ENCODE measurements at regions not wholly inside any gene's neighbourhood (a gene's known extent, or its start where the extent isn't known, plus 50 kb on each side); places are given as distances from the start of the nearest gene placed in this dataset.

DNA sequence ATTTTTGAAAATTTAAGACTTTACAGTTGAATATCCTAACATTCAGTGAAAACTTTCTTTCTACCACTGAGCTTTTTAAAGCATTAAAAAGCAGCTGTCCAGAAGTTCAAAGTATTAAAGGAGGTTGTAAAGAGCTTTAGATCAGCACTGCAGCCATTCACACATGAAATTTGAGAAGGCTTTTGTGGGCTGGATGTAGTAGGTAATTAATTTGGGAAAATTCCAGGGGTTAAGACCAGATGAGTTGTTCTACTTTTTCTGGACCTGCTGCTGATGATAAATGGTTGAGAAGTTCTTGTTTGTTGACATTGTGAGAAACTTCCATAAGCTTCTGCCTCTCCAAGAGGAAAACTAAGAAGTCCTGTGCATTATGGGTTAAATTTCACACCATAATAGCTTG lies 1779.6 kb upstream of the PRR20A start:
- H3K4me1 Mint-ChIP-seq = peaks cover 13% of the 10 kb centered on the region
- no peak overlapping the region for H3K4me3 Mint-ChIP-seq
- CTCF ChIA-PET = no interaction called here
- no peak overlapping the region for H3K27ac Mint-ChIP-seq
- ATAC-seq (no peak), DNase-seq (ENCODE audit: low spot score) (no peak)
- H3K36me3 Mint-ChIP-seq = no peaks in the 10 kb centered on the region
- no peaks in the 10 kb centered on the region for H3K27me3 Mint-ChIP-seq (ENCODE audit: low read depth)
- TF ChIP-seq HMGA2 (CRISPR knock-in tag; IDR thresholded peaks at IDR 0.05) (no peak), NR3C1 (CRISPR knock-in tag; conservative IDR thresholded peaks at IDR 0.05; ENCODE audit: low read depth) (no peak)
- no peaks in the 10 kb centered on the region for H3K9me3 Mint-ChIP-seq
- POLR2A ChIA-PET = no interaction called here

DNA sequence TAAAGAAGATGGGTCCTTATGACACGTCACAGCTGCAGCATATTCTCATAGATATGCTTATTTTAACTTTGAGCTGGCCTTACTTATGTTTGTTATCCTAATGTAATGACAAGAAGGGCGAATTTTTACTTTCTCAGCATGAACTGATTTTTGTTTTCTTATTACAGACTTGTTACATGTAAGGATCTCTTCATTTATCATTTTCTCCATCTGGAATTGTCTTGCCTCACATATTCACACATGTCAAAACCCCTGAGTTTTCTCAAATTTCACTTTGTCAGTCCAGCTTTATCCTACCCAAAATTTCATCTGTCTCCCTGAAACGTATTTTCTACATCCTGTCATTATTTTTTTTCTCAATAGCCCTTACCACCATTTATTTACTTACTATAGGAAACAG lies 1774.0 kb upstream of the PRR20A start:
- POLR2A ChIA-PET = no interaction called here
- H3K27ac Mint-ChIP-seq = no peak overlapping the region
- TF ChIP-seq, protein P1, sequence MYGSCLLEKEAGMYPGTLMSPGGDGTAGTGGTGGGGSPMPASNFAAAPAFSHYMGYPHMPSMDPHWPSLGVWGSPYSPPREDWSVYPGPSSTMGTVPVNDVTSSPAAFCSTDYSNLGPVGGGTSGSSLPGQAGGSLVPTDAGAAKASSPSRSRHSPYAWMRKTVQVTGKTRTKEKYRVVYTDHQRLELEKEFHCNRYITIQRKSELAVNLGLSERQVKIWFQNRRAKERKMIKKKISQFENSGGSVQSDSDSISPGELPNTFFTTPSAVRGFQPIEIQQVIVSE (CRISPR knock-in tag; IDR thresholded peaks at IDR 0.05; ENCODE audit: borderline replicate concordance) = no peak
- TF ChIP-seq, protein P2, sequence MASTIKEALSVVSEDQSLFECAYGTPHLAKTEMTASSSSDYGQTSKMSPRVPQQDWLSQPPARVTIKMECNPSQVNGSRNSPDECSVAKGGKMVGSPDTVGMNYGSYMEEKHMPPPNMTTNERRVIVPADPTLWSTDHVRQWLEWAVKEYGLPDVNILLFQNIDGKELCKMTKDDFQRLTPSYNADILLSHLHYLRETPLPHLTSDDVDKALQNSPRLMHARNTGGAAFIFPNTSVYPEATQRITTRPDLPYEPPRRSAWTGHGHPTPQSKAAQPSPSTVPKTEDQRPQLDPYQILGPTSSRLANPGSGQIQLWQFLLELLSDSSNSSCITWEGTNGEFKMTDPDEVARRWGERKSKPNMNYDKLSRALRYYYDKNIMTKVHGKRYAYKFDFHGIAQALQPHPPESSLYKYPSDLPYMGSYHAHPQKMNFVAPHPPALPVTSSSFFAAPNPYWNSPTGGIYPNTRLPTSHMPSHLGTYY (CRISPR knock-in tag; IDR thresholded peaks at IDR 0.05) = no peak
- H3K4me3 Mint-ChIP-seq = no peak overlapping the region
- H3K36me3 Mint-ChIP-seq = no peaks in the 10 kb centered on the region
- peaks cover 4% of the 10 kb centered on the region for H3K4me1 Mint-ChIP-seq
- H3K9me3 Mint-ChIP-seq = no peaks in the 10 kb centered on the region
- no peak for ATAC-seq
- H3K27me3 Mint-ChIP-seq (ENCODE audit: low read depth) = no peaks in the 10 kb centered on the region
- no peak for DNase-seq (ENCODE audit: low spot score)
- CTCF ChIA-PET = no interaction called here

DNA sequence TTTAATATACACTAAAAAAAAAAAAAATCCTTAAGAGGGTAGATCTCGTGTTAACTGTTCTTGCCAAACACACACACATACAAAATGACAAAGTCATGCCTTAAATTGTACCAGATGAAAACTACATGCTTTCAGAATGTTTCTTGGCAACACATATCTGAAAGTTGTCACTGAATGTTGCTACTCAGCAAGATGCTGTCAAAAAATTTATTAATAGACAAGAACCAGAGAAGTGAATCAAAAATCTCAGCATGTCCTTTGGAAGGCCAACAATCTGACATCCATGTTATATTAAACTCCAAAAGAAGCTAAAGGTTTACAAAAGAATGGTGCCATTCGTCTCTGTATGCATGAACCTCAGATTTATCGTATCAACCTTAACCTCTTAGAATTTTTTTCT lies 1746.2 kb upstream of the PRR20A start:
- ChIA-PET POLR2A (no interaction called here), CTCF (no interaction called here)
- H3K36me3 Mint-ChIP-seq = peaks cover 3% of the 10 kb centered on the region; the same call in 1 of the 2 replicates
- ATAC-seq (no peak), DNase-seq (ENCODE audit: low spot score) (no peak)
- no peaks in the 10 kb centered on the region for H3K4me1 Mint-ChIP-seq
- no peak overlapping the region for H3K4me3 Mint-ChIP-seq
- no peak overlapping the region for H3K27ac Mint-ChIP-seq
- peaks cover 2% of the 10 kb centered on the region; the same call in 1 of the 2 replicates for H3K27me3 Mint-ChIP-seq (ENCODE audit: low read depth)
- peaks cover 12% of the 10 kb centered on the region for H3K9me3 Mint-ChIP-seq
- TF ChIP-seq SP1 (CRISPR knock-in tag; conservative IDR thresholded peaks at IDR 0.05) (no peak), KAT7 (CRISPR knock-in tag; IDR thresholded peaks at IDR 0.05; ENCODE audit: borderline replicate concordance) (no peak), RORB (CRISPR knock-in tag; IDR thresholded peaks at IDR 0.05) (no peak), ZNF121 (CRISPR knock-in tag; IDR thresholded peaks at IDR 0.05) (no peak), GRHL2 (CRISPR knock-in tag; IDR thresholded peaks at IDR 0.05; ENCODE audit: insufficient replicate concordance, severe bottlenecking) (no peak), ELF4 (CRISPR knock-in tag; IDR thresholded peaks at IDR 0.05; ENCODE audit: low read depth) (no peak)
- TF ChIP-seq, protein P3, sequence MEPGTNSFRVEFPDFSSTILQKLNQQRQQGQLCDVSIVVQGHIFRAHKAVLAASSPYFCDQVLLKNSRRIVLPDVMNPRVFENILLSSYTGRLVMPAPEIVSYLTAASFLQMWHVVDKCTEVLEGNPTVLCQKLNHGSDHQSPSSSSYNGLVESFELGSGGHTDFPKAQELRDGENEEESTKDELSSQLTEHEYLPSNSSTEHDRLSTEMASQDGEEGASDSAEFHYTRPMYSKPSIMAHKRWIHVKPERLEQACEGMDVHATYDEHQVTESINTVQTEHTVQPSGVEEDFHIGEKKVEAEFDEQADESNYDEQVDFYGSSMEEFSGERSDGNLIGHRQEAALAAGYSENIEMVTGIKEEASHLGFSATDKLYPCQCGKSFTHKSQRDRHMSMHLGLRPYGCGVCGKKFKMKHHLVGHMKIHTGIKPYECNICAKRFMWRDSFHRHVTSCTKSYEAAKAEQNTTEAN (CRISPR knock-in tag; IDR thresholded peaks at IDR 0.05) = no peak
- TF ChIP-seq, protein P4, sequence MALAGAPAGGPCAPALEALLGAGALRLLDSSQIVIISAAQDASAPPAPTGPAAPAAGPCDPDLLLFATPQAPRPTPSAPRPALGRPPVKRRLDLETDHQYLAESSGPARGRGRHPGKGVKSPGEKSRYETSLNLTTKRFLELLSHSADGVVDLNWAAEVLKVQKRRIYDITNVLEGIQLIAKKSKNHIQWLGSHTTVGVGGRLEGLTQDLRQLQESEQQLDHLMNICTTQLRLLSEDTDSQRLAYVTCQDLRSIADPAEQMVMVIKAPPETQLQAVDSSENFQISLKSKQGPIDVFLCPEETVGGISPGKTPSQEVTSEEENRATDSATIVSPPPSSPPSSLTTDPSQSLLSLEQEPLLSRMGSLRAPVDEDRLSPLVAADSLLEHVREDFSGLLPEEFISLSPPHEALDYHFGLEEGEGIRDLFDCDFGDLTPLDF (CRISPR knock-in tag; IDR thresholded peaks at IDR 0.05) = no peak
- TF ChIP-seq, protein P5, sequence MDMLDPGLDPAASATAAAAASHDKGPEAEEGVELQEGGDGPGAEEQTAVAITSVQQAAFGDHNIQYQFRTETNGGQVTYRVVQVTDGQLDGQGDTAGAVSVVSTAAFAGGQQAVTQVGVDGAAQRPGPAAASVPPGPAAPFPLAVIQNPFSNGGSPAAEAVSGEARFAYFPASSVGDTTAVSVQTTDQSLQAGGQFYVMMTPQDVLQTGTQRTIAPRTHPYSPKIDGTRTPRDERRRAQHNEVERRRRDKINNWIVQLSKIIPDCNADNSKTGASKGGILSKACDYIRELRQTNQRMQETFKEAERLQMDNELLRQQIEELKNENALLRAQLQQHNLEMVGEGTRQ (CRISPR knock-in tag; IDR thresholded peaks at IDR 0.05) = no peak
- TF ChIP-seq, protein P6, sequence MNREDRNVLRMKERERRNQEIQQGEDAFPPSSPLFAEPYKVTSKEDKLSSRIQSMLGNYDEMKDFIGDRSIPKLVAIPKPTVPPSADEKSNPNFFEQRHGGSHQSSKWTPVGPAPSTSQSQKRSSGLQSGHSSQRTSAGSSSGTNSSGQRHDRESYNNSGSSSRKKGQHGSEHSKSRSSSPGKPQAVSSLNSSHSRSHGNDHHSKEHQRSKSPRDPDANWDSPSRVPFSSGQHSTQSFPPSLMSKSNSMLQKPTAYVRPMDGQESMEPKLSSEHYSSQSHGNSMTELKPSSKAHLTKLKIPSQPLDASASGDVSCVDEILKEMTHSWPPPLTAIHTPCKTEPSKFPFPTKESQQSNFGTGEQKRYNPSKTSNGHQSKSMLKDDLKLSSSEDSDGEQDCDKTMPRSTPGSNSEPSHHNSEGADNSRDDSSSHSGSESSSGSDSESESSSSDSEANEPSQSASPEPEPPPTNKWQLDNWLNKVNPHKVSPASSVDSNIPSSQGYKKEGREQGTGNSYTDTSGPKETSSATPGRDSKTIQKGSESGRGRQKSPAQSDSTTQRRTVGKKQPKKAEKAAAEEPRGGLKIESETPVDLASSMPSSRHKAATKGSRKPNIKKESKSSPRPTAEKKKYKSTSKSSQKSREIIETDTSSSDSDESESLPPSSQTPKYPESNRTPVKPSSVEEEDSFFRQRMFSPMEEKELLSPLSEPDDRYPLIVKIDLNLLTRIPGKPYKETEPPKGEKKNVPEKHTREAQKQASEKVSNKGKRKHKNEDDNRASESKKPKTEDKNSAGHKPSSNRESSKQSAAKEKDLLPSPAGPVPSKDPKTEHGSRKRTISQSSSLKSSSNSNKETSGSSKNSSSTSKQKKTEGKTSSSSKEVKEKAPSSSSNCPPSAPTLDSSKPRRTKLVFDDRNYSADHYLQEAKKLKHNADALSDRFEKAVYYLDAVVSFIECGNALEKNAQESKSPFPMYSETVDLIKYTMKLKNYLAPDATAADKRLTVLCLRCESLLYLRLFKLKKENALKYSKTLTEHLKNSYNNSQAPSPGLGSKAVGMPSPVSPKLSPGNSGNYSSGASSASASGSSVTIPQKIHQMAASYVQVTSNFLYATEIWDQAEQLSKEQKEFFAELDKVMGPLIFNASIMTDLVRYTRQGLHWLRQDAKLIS (CRISPR knock-in tag; IDR thresholded peaks at IDR 0.05; ENCODE audit: borderline replicate concordance) = no peak
- TF ChIP-seq, protein P7, sequence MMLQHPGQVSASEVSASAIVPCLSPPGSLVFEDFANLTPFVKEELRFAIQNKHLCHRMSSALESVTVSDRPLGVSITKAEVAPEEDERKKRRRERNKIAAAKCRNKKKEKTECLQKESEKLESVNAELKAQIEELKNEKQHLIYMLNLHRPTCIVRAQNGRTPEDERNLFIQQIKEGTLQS (CRISPR knock-in tag; conservative IDR thresholded peaks at IDR 0.05) = no peak
- TF ChIP-seq, protein P8, sequence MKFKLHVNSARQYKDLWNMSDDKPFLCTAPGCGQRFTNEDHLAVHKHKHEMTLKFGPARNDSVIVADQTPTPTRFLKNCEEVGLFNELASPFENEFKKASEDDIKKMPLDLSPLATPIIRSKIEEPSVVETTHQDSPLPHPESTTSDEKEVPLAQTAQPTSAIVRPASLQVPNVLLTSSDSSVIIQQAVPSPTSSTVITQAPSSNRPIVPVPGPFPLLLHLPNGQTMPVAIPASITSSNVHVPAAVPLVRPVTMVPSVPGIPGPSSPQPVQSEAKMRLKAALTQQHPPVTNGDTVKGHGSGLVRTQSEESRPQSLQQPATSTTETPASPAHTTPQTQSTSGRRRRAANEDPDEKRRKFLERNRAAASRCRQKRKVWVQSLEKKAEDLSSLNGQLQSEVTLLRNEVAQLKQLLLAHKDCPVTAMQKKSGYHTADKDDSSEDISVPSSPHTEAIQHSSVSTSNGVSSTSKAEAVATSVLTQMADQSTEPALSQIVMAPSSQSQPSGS (CRISPR knock-in tag; IDR thresholded peaks at IDR 0.05; ENCODE audit: borderline replicate concordance, low read depth) = no peak
- TF ChIP-seq, protein P9, sequence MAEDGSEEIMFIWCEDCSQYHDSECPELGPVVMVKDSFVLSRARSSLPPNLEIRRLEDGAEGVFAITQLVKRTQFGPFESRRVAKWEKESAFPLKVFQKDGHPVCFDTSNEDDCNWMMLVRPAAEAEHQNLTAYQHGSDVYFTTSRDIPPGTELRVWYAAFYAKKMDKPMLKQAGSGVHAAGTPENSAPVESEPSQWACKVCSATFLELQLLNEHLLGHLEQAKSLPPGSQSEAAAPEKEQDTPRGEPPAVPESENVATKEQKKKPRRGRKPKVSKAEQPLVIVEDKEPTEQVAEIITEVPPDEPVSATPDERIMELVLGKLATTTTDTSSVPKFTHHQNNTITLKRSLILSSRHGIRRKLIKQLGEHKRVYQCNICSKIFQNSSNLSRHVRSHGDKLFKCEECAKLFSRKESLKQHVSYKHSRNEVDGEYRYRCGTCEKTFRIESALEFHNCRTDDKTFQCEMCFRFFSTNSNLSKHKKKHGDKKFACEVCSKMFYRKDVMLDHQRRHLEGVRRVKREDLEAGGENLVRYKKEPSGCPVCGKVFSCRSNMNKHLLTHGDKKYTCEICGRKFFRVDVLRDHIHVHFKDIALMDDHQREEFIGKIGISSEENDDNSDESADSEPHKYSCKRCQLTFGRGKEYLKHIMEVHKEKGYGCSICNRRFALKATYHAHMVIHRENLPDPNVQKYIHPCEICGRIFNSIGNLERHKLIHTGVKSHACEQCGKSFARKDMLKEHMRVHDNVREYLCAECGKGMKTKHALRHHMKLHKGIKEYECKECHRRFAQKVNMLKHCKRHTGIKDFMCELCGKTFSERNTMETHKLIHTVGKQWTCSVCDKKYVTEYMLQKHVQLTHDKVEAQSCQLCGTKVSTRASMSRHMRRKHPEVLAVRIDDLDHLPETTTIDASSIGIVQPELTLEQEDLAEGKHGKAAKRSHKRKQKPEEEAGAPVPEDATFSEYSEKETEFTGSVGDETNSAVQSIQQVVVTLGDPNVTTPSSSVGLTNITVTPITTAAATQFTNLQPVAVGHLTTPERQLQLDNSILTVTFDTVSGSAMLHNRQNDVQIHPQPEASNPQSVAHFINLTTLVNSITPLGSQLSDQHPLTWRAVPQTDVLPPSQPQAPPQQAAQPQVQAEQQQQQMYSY (CRISPR knock-in tag; IDR thresholded peaks at IDR 0.05) = no peak
